Progenitor cell of endocrine pancreas (in vitro differentiated cells): ENCODE measurements at regions not wholly inside any gene's neighbourhood (a gene's known extent, or its start where the extent isn't known, plus 50 kb on each side); places are given as distances from the start of the nearest gene placed in this dataset.
"Not testable (repeated sequence)": the region's sequence is repeated elsewhere in the genome, so short reads cannot be mapped to it uniquely, and the experiment has no call there.

ENCODE experiments used
- DNase-seq: peaks from one replicate; pipeline ENCODE4 v3.0.0; 2021; ENCODE audit warnings: low spot score; ENCODE audit not compliant: unreplicated experiment
- H3K27ac Mint-ChIP-seq: 2 replicates; pipeline ENCODE4 v1.8.0; 2021; ENCODE audit warnings: mild to moderate bottlenecking, moderate library complexity, mixed read lengths
- H3K27me3 Mint-ChIP-seq: 2 replicates; pipeline ENCODE4 v1.8.0; 2021; ENCODE audit warnings: mixed read lengths
- H3K36me3 Mint-ChIP-seq: 2 replicates; pipeline ENCODE4 v1.8.0; 2022; ENCODE audit warnings: mixed read lengths; ENCODE audit not compliant: insufficient read depth
- H3K4me1 Mint-ChIP-seq: 2 replicates; pipeline ENCODE4 v1.8.0; 2021; ENCODE audit warnings: low read depth, mixed read lengths
- H3K4me3 Mint-ChIP-seq: 2 replicates; pipeline ENCODE4 v1.8.0; 2021; ENCODE audit warnings: low read depth, mild to moderate bottlenecking, moderate library complexity, mixed read lengths
- H3K9me3 Mint-ChIP-seq: 2 replicates; pipeline ENCODE4 v1.8.0; 2021; ENCODE audit warnings: low read depth, mixed read lengths
- CTCF ChIP-seq: fragments of 200-600 bp; sonication (generic); IDR thresholded peaks from one replicate; pipeline ENCODE4 v1.5.0; 2021; ENCODE audit warnings: antibody characterized with exemption, mild to moderate bottlenecking; ENCODE audit not compliant: unreplicated experiment

GRCh38 chr12:92231532-92231931, 85.9 kb upstream of the BTG1 start:
- DNase-seq, H3K36me3 Mint-ChIP-seq, H3K9me3 Mint-ChIP-seq, H3K4me3 Mint-ChIP-seq, H3K27me3 Mint-ChIP-seq, H3K4me1 Mint-ChIP-seq, H3K27ac Mint-ChIP-seq: not testable (repeated sequence)

GRCh38 chr12:92229381-92229780, 83.7 kb upstream of the BTG1 start:
- H3K9me3 Mint-ChIP-seq: no peaks in the 10 kb centered on the region
- no peak overlapping the region for H3K4me3 Mint-ChIP-seq
- TF ChIP-seq CTCF: no peak
- no peaks in the 10 kb centered on the region for H3K36me3 Mint-ChIP-seq
- DNase-seq: no peak
- H3K27ac Mint-ChIP-seq: no peak overlapping the region
- H3K27me3 Mint-ChIP-seq: no peaks in the 10 kb centered on the region
- H3K4me1 Mint-ChIP-seq: peaks cover 26% of the 10 kb centered on the region

GRCh38 chr12:92226961-92227360, 81.3 kb upstream of the BTG1 start:
- H3K36me3 Mint-ChIP-seq: no peaks in the 10 kb centered on the region

GRCh38 chr12:92226071-92226661, 80.5 kb upstream of the BTG1 start:
- Mint-ChIP-seq H3K9me3 (no peaks in the 10 kb centered on the region), H3K27me3 (no peaks in the 10 kb centered on the region), H3K36me3 (no peaks in the 10 kb centered on the region), H3K27ac (peak overlapping the region; percentile 56), H3K4me3 (no peak overlapping the region), H3K4me1 (peaks cover 26% of the 10 kb centered on the region)
- DNase-seq: no peak
- TF ChIP-seq CTCF: no peak

More at GRCh38 chr12:92226961-92227360, 81.3 kb upstream of the BTG1 start:
- no peak for TF ChIP-seq CTCF
- H3K9me3 Mint-ChIP-seq: no peaks in the 10 kb centered on the region
- no peak overlapping the region for H3K27ac Mint-ChIP-seq
- H3K4me3 Mint-ChIP-seq: no peak overlapping the region
- DNase-seq: no peak
- no peaks in the 10 kb centered on the region for H3K27me3 Mint-ChIP-seq
- H3K4me1 Mint-ChIP-seq: peaks cover 26% of the 10 kb centered on the region

GRCh38 chr12:92224685-92225331, 79.2 kb upstream of the BTG1 start:
- Mint-ChIP-seq H3K36me3 (no peaks in the 10 kb centered on the region), H3K27ac (peak overlapping the region; percentile 88), H3K4me1 (peaks cover 26% of the 10 kb centered on the region), H3K9me3 (no peaks in the 10 kb centered on the region), H3K27me3 (no peaks in the 10 kb centered on the region), H3K4me3 (no peak overlapping the region)
- DNase-seq: no peak
- no peak for TF ChIP-seq CTCF

GRCh38 chr12:92223481-92223880, 77.8 kb upstream of the BTG1 start:
- TF ChIP-seq CTCF: no peak
- Mint-ChIP-seq H3K4me1 (peaks cover 26% of the 10 kb centered on the region), H3K4me3 (no peak overlapping the region), H3K36me3 (no peaks in the 10 kb centered on the region), H3K27me3 (no peaks in the 10 kb centered on the region), H3K9me3 (peaks cover 1% of the 10 kb centered on the region), H3K27ac (no peak overlapping the region)
- no peak for DNase-seq
